ENCODE measurements at regions not wholly inside any gene's neighbourhood (a gene's known extent, or its start where the extent isn't known, plus 50 kb on each side); places are given as distances from the start of the nearest gene placed in this dataset.

DNA sequence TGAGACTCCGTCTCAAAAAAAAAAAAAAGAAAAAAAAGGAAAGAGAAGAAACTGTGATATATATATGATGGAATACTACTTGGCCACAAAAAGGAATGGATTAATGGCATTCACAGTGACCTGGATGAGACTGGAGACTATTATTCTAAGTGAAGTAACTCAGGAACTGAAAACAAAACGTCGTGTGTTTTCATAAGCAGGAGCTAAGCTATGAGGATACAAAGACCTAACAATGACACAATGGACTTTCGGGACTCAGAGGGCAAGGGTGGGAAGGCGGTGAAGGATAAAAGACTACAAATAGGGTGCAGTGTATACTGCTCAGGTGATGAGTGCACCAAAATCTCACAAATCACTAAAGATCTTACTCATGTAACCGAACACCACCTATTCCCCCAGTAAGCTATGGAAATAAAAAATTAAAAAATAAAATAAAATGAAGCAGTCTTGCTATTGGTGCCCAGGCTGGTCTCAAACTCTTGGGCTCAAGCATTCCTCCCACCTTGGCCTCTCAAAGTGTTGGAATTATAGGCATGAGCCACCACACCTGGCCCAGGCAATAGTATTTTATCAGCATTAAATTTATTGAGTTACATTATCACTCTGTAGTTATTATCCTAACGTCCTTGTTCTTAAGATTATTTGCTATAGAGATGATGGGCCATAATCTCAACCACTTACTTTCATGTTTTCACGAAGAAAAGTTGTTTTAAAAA, 71.5 kb upstream of the GPBP1 start:
- TF ChIP-seq, protein P1, sequence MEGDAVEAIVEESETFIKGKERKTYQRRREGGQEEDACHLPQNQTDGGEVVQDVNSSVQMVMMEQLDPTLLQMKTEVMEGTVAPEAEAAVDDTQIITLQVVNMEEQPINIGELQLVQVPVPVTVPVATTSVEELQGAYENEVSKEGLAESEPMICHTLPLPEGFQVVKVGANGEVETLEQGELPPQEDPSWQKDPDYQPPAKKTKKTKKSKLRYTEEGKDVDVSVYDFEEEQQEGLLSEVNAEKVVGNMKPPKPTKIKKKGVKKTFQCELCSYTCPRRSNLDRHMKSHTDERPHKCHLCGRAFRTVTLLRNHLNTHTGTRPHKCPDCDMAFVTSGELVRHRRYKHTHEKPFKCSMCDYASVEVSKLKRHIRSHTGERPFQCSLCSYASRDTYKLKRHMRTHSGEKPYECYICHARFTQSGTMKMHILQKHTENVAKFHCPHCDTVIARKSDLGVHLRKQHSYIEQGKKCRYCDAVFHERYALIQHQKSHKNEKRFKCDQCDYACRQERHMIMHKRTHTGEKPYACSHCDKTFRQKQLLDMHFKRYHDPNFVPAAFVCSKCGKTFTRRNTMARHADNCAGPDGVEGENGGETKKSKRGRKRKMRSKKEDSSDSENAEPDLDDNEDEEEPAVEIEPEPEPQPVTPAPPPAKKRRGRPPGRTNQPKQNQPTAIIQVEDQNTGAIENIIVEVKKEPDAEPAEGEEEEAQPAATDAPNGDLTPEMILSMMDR (IDR thresholded peaks at IDR 0.05; ENCODE audit: low read depth, low read length) = no peak
- DNase-seq (ENCODE audit: low read depth, low spot score) = no peak
- no peaks in the 10 kb centered on the region for H3K27me3 ChIP-seq (ENCODE audit: control insufficient read depth, insufficient read depth, low read length)
- no peak overlapping the region for H3K4me3 ChIP-seq (ENCODE audit: low read depth, low read length)
- H3K9me3 ChIP-seq (ENCODE audit: control insufficient read depth, insufficient read depth, low read length) = peaks cover 3% of the 10 kb centered on the region; the same call in 1 of the 2 replicates
- no peak overlapping the region for H3K27ac ChIP-seq (ENCODE audit: low read depth, low read length)
- POLR2A ChIA-PET = no interaction called here
- CTCF ChIA-PET = no interaction called here

DNA sequence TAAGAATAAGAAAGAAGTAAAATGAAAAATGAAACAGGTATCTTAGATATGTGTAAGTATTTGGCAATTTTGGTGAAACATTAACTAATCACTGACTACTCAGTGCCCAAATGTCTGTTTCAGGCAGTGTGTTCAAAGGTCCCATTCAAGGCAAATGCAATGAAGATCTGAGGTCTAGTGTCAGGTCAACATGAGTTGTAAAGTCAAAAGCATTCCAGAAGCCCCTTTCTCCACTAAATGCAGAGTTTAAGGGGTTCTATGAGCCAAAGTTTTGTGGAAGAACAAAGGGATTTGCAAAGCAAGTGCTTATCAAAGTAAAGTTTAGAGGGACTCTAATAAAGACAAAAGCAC, 71.0 kb upstream of the GPBP1 start:
- H3K4me3 ChIP-seq (ENCODE audit: low read depth, low read length) = no peak overlapping the region
- TF ChIP-seq, protein P1 (IDR thresholded peaks at IDR 0.05; ENCODE audit: low read depth, low read length) = no peak
- no peaks in the 10 kb centered on the region for H3K9me3 ChIP-seq (ENCODE audit: control insufficient read depth, insufficient read depth, low read length)
- H3K27ac ChIP-seq (ENCODE audit: low read depth, low read length) = no peak overlapping the region
- POLR2A ChIA-PET = no interaction called here
- no peaks in the 10 kb centered on the region for H3K27me3 ChIP-seq (ENCODE audit: control insufficient read depth, insufficient read depth, low read length)
- no peak for DNase-seq (ENCODE audit: low read depth, low spot score)
- CTCF ChIA-PET = no interaction called here

DNA sequence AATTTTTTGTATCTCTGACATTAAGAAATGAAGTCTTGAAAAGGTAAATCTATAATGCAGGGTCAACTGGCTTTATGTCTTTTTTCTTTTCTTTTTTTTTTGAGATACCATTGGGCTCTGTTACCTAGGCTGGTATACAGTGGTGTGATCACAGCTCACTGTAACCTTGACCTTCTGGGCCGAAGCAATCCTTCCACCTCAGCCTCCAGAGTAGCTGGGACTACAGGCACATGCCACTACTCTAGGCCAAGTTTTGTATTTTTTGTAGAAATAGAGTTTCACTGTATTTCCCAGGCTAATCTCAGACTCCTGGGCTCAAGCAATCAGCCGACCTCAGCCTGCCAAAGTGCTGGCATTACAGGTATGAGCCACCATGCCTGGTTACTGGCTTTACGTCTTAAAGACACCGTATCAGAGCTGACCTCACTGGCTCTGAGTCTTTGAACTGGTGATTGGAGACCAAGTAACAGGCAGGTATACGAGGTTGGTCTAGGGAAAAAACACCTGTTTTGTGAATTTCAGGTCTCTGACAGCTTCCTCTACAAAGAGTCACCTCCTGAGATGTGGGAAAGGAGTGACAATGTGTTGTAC, 70.4 kb upstream of the GPBP1 start:
- H3K27ac ChIP-seq (ENCODE audit: low read depth, low read length) = no peak overlapping the region
- no peaks in the 10 kb centered on the region for H3K27me3 ChIP-seq (ENCODE audit: control insufficient read depth, insufficient read depth, low read length)
- ChIA-PET POLR2A (no interaction called here), CTCF (no interaction called here)
- DNase-seq (ENCODE audit: low read depth, low spot score) = no peak
- TF ChIP-seq, protein P1 (IDR thresholded peaks at IDR 0.05; ENCODE audit: low read depth, low read length) = no peak
- no peak overlapping the region for H3K4me3 ChIP-seq (ENCODE audit: low read depth, low read length)
- no peaks in the 10 kb centered on the region for H3K9me3 ChIP-seq (ENCODE audit: control insufficient read depth, insufficient read depth, low read length)

DNA sequence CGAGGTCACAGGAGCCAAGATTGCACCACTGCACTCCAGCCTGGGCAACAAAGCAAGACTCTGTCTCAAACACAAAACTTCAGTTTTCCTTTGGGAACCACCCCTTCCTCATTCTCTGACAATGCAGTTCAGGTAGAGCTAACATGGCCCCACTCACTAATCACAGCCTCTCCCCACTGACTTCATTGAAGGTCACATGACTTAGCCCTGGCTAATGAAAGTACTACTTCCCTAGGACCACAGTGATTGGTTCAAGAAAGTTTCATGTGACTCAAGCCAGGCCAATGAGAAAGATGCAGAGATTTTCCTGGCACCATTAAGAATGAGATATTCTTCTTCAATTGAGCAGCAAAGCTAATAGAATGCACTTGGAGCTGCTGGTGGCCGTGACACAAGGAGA, 67.2 kb upstream of the GPBP1 start:
- Histone ChIP-seq H3K4me3 (ENCODE audit: low read depth, low read length) (no peak overlapping the region), H3K27ac (ENCODE audit: low read depth, low read length) (no peak overlapping the region), H3K9me3 (ENCODE audit: control insufficient read depth, insufficient read depth, low read length) (no peaks in the 10 kb centered on the region), H3K27me3 (ENCODE audit: control insufficient read depth, insufficient read depth, low read length) (peaks cover 4% of the 10 kb centered on the region)
- CTCF ChIA-PET = no interaction called here
- TF ChIP-seq, protein P1 (IDR thresholded peaks at IDR 0.05; ENCODE audit: low read depth, low read length) = no peak
- POLR2A ChIA-PET = no interaction called here
- no peak for DNase-seq (ENCODE audit: low read depth, low spot score)

DNA sequence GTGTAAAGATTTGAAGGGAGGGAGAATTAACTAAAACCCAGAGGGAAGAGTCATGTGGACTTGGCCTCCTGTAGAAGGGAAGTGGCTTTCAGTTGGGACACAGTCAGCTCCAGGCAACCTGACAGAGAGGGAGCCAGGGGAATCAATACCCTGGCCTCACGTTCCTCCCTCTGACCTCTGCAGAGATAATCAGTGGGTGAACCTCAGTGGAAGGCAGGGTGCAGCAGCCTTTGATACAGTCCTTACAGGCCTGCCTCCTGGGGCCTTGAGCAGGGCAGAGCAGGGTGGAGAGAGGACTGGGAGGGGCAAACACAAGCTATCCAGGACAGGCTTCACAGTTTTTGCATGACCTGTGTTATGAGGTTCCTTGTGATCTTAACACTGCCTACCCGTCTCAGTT, 61.9 kb upstream of the GPBP1 start:
- ChIA-PET POLR2A (interaction anchor here (1.0 kb wide), 1 partner anchor 62 kb away, joined by 3 read pairs; the partner anchor contains the start of gene GPBP1), CTCF (interaction anchor here (1.3 kb wide), 1 partner anchor 26 kb away, joined by 3 read pairs; no protein-coding TSS in a partner anchor)
- TF ChIP-seq, protein P1 (IDR thresholded peaks at IDR 0.05; ENCODE audit: low read depth, low read length) = no peak
- Histone ChIP-seq H3K9me3 (ENCODE audit: control insufficient read depth, insufficient read depth, low read length) (no peaks in the 10 kb centered on the region), H3K27ac (ENCODE audit: low read depth, low read length) (no peak overlapping the region), H3K4me3 (ENCODE audit: low read depth, low read length) (no peak overlapping the region), H3K27me3 (ENCODE audit: control insufficient read depth, insufficient read depth, low read length) (peaks cover 4% of the 10 kb centered on the region)
- DNase-seq (ENCODE audit: low read depth, low spot score) = no peak

All from AG04450 (cell line).